K562 (cell line): ENCODE measurements at regions not wholly inside any gene's neighbourhood (a gene's known extent, or its start where the extent isn't known, plus 50 kb on each side); places are given as distances from the start of the nearest gene placed in this dataset.

ENCODE experiments used
- ATAC-seq: fragments of 200-7000 bp; cut with Tn5 transposase; 3 replicates; pipeline ENCODE4 v1.9.1; 2020; ENCODE audit warnings: moderate library complexity
- BruUV-seq: library from RNA; stranded (reverse); fragments of 400-500 nt; replicated peaks from 2 replicates; lab custom pipeline; 2021; lab: Mats Ljungman, UMichigan
- CTCF ChIA-PET: fragments of 300-600 bp; formaldehyde crosslinking; extraction: SDS; loops from one replicate; lab custom pipeline; 2021; ENCODE audit warnings: low intra/inter-chr PET ratio; lab: Yijun Ruan, JAX
- POLR2A ChIA-PET: fragments of 300-600, 350-650 bp; sonication (Branson Sonifier 250); formaldehyde crosslinking; extraction: SDS; loops from one replicate; lab custom pipeline; 2021; ENCODE audit warnings: antibody characterized with exemption, inconsistent platforms; lab: Yijun Ruan, JAX
- DNase-seq, 4 experiments: peaks; one replicate each; pipeline versions ENCODE4 v3.0.0 to v3.0.0-alpha.2; 2011 to 2018; ENCODE audit warnings: low spot score in 3 of 4, mixed read lengths in 3 of 4; ENCODE audit errors: extremely low read depth in 1 of 4
- FAIRE-seq: peaks from 2 replicates; lab custom pipeline; 2011; peaks lifted over from hg19 to GRCh38; lab: Jason Lieb, UNC
- H2AFZ ChIP-seq: 2 replicates; pipeline ENCODE4 v1.6.0; 2011; ENCODE audit warnings: low read depth, low read length, control low read depth, inconsistent platforms
- H3K27ac ChIP-seq: fragments of 200-600 bp; 3 replicates; pipeline ENCODE4 v1.8.0; 2011; ENCODE audit warnings: low read depth, mild to moderate bottlenecking, control low read depth, inconsistent platforms, low read length, moderate library complexity, mixed read lengths; ENCODE audit errors: extremely low read depth
- H3K27me3 ChIP-seq, 2 experiments: fragments of 300-600 bp in 1 of 2; 2 replicates in 1 of 2; 3 replicates in 1 of 2; pipeline versions ENCODE4 v1.6.0 to v1.8.0; 2011; ENCODE audit warnings: inconsistent platforms in 2 of 2, low read length in 2 of 2, mild to moderate bottlenecking in 1 of 2, mixed read lengths in 1 of 2, moderate library complexity in 1 of 2; ENCODE audit not compliant: control insufficient read depth in 2 of 2, insufficient read depth in 2 of 2
- H3K36me3 ChIP-seq: fragments of 300-600 bp; 3 replicates; pipeline ENCODE4 v1.8.0; 2011; ENCODE audit warnings: mild to moderate bottlenecking, low read length, inconsistent platforms; ENCODE audit not compliant: control insufficient read depth, insufficient read depth
- H3K4me1 ChIP-seq, 2 experiments: fragments of 200-600 bp in 1 of 2; replicated peaks in 1 of 2; 2 replicates in 1 of 2; 3 replicates in 1 of 2; pipeline versions ENCODE4 v1.5.1 to v1.8.0; 2011; ENCODE audit warnings: inconsistent platforms in 2 of 2, low read length in 2 of 2, mild to moderate bottlenecking in 1 of 2, mixed read lengths in 1 of 2, moderate library complexity in 1 of 2; ENCODE audit not compliant: control insufficient read depth in 2 of 2, insufficient read depth in 2 of 2
- H3K4me2 ChIP-seq: 2 replicates; pipeline ENCODE4 v1.6.1; 2011; ENCODE audit warnings: low read length, control low read depth, inconsistent platforms, mixed read lengths; ENCODE audit not compliant: insufficient read depth
- H3K4me3 ChIP-seq: fragments of 200-600 bp; sonication (generic), shearing (Covaris generic); 2 replicates; pipeline ENCODE4 v1.5.1; 2016; ENCODE audit warnings: control low read depth, inconsistent platforms
- H3K79me2 ChIP-seq: fragments of 200-600 bp; 3 replicates; pipeline ENCODE4 v1.8.0; 2011; ENCODE audit warnings: low read length, inconsistent platforms; ENCODE audit not compliant: control insufficient read depth, insufficient read depth
- H3K9ac ChIP-seq, 2 experiments: 2 replicates each; pipeline versions ENCODE4 v1.6.0 to v1.6.1; 2011; ENCODE audit warnings: low read depth in 2 of 2, low read length in 2 of 2, control low read depth in 1 of 2, inconsistent platforms in 1 of 2, mild to moderate bottlenecking in 1 of 2, mixed read lengths in 1 of 2; ENCODE audit not compliant: insufficient read depth in 1 of 2
- H3K9me1 ChIP-seq: one replicate; pipeline ENCODE4 v1.6.0; 2011; ENCODE audit warnings: inconsistent platforms, mild to moderate bottlenecking, low read length, moderate library complexity; ENCODE audit not compliant: control insufficient read depth, insufficient read depth
- H3K9me3 ChIP-seq: replicated peaks from 2 replicates; pipeline ENCODE4 v1.5.1; 2011; ENCODE audit warnings: low read depth, low read length, inconsistent platforms; ENCODE audit not compliant: control insufficient read depth, insufficient read depth
- H4K20me1 ChIP-seq: replicated peaks from 2 replicates; pipeline ENCODE4 v1.6.1; 2011; ENCODE audit warnings: low read length, inconsistent platforms, mixed read lengths; ENCODE audit not compliant: control insufficient read depth, insufficient read depth
- ATF1 ChIP-seq, 2 experiments: fragments of 450-650 bp in 1 of 2; IDR thresholded peaks; 2 replicates each; pipeline ENCODE4 v1.6.1; 2016; ENCODE audit warnings: missing compliant biosample characterization in 1 of 2, missing genetic modification characterization in 1 of 2
- CCNT2 ChIP-seq: IDR thresholded peaks from 2 replicates; pipeline ENCODE4 v1.6.1; 2011; ENCODE audit warnings: borderline replicate concordance, low read depth, mild to moderate bottlenecking, moderate library complexity, mixed read lengths, low read length; ENCODE audit not compliant: insufficient read length; ENCODE audit errors: extremely low read depth
- EP300 ChIP-seq: IDR thresholded peaks from 2 replicates; pipeline ENCODE4 v1.6.1; 2012; ENCODE audit warnings: low read length, improper control_type of control experiment
- PML ChIP-seq: IDR thresholded peaks from 2 replicates; pipeline ENCODE4 v1.6.1; 2012; ENCODE audit warnings: low read length, inconsistent platforms
- RAD51 ChIP-seq: fragments of 450-650 bp; IDR thresholded peaks from 2 replicates; pipeline ENCODE4 v1.7.1; 2016; ENCODE audit warnings: low read depth, mild to moderate bottlenecking, borderline replicate concordance
- RHOXF2B ChIP-seq: fragments of 250-450 bp; sonication (Bioruptor Pico); conservative IDR thresholded peaks from 2 replicates; pipeline ENCODE4 v1.5.1; 2021
- ZEB2 ChIP-seq: fragments of 450-650 bp; IDR thresholded peaks from 2 replicates; pipeline ENCODE4 v1.6.1; 2016
- ZFP1 ChIP-seq: fragments of 450-650 bp; formaldehyde crosslinking; IDR thresholded peaks from 2 replicates; pipeline ENCODE4 v1.4.0; 2020; ENCODE audit warnings: mild to moderate bottlenecking, mixed read lengths
- ZNF217 ChIP-seq: sonication (generic); formaldehyde crosslinking; IDR thresholded peaks from 2 replicates; pipeline ENCODE4 v1.8.0; 2022; ENCODE audit warnings: mild to moderate bottlenecking, missing genetic modification reagents
- ZNF778 ChIP-seq: fragments of 450-650 bp; formaldehyde crosslinking; IDR thresholded peaks from 2 replicates; pipeline ENCODE4 v1.4.0; 2020; ENCODE audit warnings: mild to moderate bottlenecking, moderate library complexity
- WGBS: fragments of 100-300 bp; shearing (Covaris generic); methylation state at CpG from one replicate; pipeline ENCODE4 v1.1.6; 2016; ENCODE audit warnings: low coverage, mixed read lengths; ENCODE audit not compliant: insufficient coverage; ENCODE audit errors: missing lambda C conversion rate; 5-methylcytosine and 5-hydroxymethylcytosine counted together
- in situ Hi-C: fragments of 300-500 bp; cut with MboI; formaldehyde crosslinking; loops from 4 replicates; pipeline ENCODE4 v1.15.0; 2018; ENCODE audit warnings: inconsistent platforms, mixed read lengths
- intact Hi-C: fragments of 100-400 bp; cut with micrococcal nuclease; formaldehyde crosslinking; loops from 2 replicates; pipeline ENCODE4 v1.14.2; 2022
- TF ChIP-seq, protein P1 (sequence below): fragments of 150-350 bp; IDR thresholded peaks from 2 replicates; pipeline ENCODE4 v1.6.1; 2014; ENCODE audit warnings: low read depth, mild to moderate bottlenecking, low read length, borderline replicate concordance
- TF ChIP-seq, protein P2 (sequence below): fragments of 250-450 bp; sonication (Bioruptor Pico); IDR thresholded peaks from 2 replicates; pipeline ENCODE4 v1.8.0; 2022; ENCODE audit warnings: inconsistent platforms, mild to moderate bottlenecking, moderate library complexity, borderline replicate concordance
- TF ChIP-seq, protein P3 (sequence below): fragments of 250-450 bp; sonication (Bioruptor Pico); IDR thresholded peaks from 2 replicates; pipeline ENCODE4 v1.8.0; 2022; ENCODE audit warnings: inconsistent platforms
- TF ChIP-seq, protein P4 (sequence below): sonication (generic); formaldehyde crosslinking; IDR thresholded peaks from 2 replicates; pipeline ENCODE4 v1.8.0; 2022; ENCODE audit warnings: mild to moderate bottlenecking, missing genetic modification reagents

DNA sequence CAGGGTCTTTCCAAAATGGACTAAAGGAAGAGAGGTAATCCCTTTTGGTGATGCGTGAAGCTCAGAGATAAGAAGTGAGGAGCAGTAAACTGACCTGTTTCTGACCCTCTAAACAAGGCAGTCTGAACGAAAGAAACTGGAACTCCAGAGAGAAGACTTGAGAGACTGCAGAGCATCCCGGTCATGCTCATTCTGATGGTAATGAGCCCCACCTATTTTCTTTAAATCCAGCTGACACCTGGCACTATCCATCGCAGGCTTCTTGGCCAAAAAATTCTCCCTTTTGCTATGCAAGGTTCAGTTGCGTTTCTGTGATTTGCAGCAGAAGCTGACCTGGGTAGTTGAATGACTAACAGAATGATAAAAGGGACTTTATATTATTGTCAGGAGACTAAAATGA, 105.9 kb upstream of the KCNK2 start (continued):
- TF ChIP-seq, protein P1, sequence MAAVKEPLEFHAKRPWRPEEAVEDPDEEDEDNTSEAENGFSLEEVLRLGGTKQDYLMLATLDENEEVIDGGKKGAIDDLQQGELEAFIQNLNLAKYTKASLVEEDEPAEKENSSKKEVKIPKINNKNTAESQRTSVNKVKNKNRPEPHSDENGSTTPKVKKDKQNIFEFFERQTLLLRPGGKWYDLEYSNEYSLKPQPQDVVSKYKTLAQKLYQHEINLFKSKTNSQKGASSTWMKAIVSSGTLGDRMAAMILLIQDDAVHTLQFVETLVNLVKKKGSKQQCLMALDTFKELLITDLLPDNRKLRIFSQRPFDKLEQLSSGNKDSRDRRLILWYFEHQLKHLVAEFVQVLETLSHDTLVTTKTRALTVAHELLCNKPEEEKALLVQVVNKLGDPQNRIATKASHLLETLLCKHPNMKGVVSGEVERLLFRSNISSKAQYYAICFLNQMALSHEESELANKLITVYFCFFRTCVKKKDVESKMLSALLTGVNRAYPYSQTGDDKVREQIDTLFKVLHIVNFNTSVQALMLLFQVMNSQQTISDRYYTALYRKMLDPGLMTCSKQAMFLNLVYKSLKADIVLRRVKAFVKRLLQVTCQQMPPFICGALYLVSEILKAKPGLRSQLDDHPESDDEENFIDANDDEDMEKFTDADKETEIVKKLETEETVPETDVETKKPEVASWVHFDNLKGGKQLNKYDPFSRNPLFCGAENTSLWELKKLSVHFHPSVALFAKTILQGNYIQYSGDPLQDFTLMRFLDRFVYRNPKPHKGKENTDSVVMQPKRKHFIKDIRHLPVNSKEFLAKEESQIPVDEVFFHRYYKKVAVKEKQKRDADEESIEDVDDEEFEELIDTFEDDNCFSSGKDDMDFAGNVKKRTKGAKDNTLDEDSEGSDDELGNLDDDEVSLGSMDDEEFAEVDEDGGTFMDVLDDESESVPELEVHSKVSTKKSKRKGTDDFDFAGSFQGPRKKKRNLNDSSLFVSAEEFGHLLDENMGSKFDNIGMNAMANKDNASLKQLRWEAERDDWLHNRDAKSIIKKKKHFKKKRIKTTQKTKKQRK, result no peak
- TF ChIP-seq EP300, result no peak
- no peak for TF ChIP-seq ZFP1 (CRISPR knock-in tag)

DNA sequence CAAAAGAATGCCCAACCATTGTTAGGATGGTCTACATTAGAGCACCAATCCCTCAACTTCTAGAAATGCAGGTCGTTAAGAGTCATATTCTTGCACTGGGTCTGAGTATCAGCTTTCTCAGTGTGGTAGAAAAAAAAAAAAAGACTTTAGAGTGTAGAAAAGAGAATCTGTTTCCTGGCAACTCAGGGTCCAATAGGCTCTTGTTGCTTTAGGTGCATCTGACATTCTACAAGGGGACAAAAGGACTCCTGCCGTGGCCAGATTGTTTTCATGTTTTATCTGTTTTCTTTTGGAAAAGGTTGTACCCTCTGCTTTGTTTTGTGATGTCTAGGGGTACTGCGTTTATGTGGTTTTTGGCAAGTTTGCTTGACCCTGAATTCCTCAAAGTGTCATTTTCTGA, 105.4 kb upstream of the KCNK2 start:
- Histone ChIP-seq H3K9me3 (peaks cover 4% of the 10 kb centered on the region; the same call in 1 of the 2 replicates), H3K27ac (no peak overlapping the region), H3K4me2 (no peak overlapping the region), H3K4me1 (no peaks in the 10 kb centered on the region; a peak in 1 of 5 replicates), H3K27me3 (no peaks in the 10 kb centered on the region), H3K36me3 (no peaks in the 10 kb centered on the region), H4K20me1 (no peaks in the 10 kb centered on the region), H3K9ac (no peak overlapping the region), H2AFZ (no peak overlapping the region), H3K79me2 (no peaks in the 10 kb centered on the region), H3K4me3 (no peak overlapping the region), H3K9me1 (no peaks in the 10 kb centered on the region)
- in situ Hi-C loops (no loop called here), intact Hi-C loops (no loop called here)
- ChIA-PET CTCF (no interaction called here), POLR2A (interaction anchor here (0.8 kb wide), 1 partner anchor 22 kb away, joined by 3 read pairs; no protein-coding TSS in a partner anchor)
- DNase-seq (no peak), ATAC-seq (no peak), FAIRE-seq (no peak)
- WGBS, result 6% methylated on average over 3 of the region's 3 CpGs
- no TSS peak for BruUV-seq
- TF ChIP-seq ZEB2 (no peak), ATF1 (CRISPR knock-in tag; IDR thresholded peaks at IDR 0.05) (no peak), ATF1 (tag; IDR thresholded peaks at IDR 0.05) (no peak), PML (no peak), RHOXF2B (CRISPR knock-in tag) (no peak), CCNT2 (no peak), ZNF778 (CRISPR knock-in tag) (no peak), ZNF217 (CRISPR knock-in tag) (no peak), RAD51 (no peak)
- TF ChIP-seq, protein P2, sequence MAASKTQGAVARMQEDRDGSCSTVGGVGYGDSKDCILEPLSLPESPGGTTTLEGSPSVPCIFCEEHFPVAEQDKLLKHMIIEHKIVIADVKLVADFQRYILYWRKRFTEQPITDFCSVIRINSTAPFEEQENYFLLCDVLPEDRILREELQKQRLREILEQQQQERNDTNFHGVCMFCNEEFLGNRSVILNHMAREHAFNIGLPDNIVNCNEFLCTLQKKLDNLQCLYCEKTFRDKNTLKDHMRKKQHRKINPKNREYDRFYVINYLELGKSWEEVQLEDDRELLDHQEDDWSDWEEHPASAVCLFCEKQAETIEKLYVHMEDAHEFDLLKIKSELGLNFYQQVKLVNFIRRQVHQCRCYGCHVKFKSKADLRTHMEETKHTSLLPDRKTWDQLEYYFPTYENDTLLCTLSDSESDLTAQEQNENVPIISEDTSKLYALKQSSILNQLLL (CRISPR knock-in tag), result no peak
- TF ChIP-seq, protein P3, sequence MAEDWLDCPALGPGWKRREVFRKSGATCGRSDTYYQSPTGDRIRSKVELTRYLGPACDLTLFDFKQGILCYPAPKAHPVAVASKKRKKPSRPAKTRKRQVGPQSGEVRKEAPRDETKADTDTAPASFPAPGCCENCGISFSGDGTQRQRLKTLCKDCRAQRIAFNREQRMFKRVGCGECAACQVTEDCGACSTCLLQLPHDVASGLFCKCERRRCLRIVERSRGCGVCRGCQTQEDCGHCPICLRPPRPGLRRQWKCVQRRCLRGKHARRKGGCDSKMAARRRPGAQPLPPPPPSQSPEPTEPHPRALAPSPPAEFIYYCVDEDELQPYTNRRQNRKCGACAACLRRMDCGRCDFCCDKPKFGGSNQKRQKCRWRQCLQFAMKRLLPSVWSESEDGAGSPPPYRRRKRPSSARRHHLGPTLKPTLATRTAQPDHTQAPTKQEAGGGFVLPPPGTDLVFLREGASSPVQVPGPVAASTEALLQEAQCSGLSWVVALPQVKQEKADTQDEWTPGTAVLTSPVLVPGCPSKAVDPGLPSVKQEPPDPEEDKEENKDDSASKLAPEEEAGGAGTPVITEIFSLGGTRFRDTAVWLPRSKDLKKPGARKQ (CRISPR knock-in tag), result no peak
- TF ChIP-seq, protein P4, sequence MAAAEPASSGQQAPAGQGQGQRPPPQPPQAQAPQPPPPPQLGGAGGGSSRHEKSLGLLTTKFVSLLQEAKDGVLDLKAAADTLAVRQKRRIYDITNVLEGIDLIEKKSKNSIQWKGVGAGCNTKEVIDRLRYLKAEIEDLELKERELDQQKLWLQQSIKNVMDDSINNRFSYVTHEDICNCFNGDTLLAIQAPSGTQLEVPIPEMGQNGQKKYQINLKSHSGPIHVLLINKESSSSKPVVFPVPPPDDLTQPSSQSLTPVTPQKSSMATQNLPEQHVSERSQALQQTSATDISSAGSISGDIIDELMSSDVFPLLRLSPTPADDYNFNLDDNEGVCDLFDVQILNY, result no peak
